Left ventricle myocardium inferior (tissue), 1 donor: ENCODE measurements at regions not wholly inside any gene's neighbourhood (a gene's known extent, or its start where the extent isn't known, plus 50 kb on each side); places are given as distances from the start of the nearest gene placed in this dataset.

Source experiments
- DNase-seq: peaks from one replicate; pipeline ENCODE4 v3.0.0-alpha.2; 2020
- H3K27ac ChIP-seq: fragments of 200-600 bp; replicated peaks from 2 replicates; pipeline ENCODE4 v1.8.0; 2021
- H3K27me3 ChIP-seq: fragments of 200-600 bp; 2 replicates; pipeline ENCODE4 v1.8.0; 2021; ENCODE audit warnings: low read depth
- H3K36me3 ChIP-seq: fragments of 200-600 bp; 2 replicates; pipeline ENCODE4 v1.8.0; 2021
- H3K4me1 ChIP-seq: fragments of 200-600 bp; 2 replicates; pipeline ENCODE4 v1.8.0; 2021
- H3K4me3 ChIP-seq: fragments of 200-600 bp; 2 replicates; pipeline ENCODE4 v1.8.0; 2021; ENCODE audit warnings: mild to moderate bottlenecking, moderate library complexity
- H3K9me3 ChIP-seq: fragments of 200-600 bp; replicated peaks from 2 replicates; pipeline ENCODE4 v1.8.0; 2021
- intact Hi-C: fragments of 100-400 bp; cut with micrococcal nuclease; formaldehyde crosslinking; loops from one replicate; pipeline ENCODE4 v1.11.0; 2022
- TF ChIP-seq, protein P1 (sequence below): fragments of 200-600 bp; IDR thresholded peaks from 2 replicates; pipeline ENCODE4 v1.8.0; 2021; ENCODE audit warnings: antibody characterized with exemption, mild to moderate bottlenecking, borderline replicate concordance
- donor health status: DM: no; HTN: yes; CAD: no; lungs with severe emphysema.

DNA sequence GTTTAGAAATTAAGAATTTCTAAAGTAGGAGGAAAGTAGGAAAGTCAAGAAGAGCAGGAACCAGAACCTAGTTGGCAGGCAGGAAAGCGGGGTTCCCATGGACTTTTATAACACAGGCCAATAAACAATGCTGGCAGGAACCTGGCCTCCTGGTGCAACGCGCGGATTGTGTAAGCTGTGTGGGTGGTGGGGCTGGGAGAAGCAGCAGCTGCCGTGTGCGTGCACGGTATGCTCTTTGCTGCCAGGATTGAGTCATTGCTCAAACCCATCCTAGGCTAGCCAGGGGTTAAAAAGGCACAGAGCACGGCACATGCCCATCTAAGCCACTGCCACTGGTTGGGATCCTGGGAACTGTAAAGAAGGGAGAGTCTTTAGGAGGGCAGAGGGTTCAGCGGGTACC, 209.9 kb upstream of the RGMA start:
- intact Hi-C loops = no loop called here
- no peak overlapping the region for H3K4me3 ChIP-seq
- no peaks in the 10 kb centered on the region for H3K27me3 ChIP-seq
- TF ChIP-seq, protein P1, sequence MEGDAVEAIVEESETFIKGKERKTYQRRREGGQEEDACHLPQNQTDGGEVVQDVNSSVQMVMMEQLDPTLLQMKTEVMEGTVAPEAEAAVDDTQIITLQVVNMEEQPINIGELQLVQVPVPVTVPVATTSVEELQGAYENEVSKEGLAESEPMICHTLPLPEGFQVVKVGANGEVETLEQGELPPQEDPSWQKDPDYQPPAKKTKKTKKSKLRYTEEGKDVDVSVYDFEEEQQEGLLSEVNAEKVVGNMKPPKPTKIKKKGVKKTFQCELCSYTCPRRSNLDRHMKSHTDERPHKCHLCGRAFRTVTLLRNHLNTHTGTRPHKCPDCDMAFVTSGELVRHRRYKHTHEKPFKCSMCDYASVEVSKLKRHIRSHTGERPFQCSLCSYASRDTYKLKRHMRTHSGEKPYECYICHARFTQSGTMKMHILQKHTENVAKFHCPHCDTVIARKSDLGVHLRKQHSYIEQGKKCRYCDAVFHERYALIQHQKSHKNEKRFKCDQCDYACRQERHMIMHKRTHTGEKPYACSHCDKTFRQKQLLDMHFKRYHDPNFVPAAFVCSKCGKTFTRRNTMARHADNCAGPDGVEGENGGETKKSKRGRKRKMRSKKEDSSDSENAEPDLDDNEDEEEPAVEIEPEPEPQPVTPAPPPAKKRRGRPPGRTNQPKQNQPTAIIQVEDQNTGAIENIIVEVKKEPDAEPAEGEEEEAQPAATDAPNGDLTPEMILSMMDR = no peak
- H3K9me3 ChIP-seq = no peaks in the 10 kb centered on the region
- no peaks in the 10 kb centered on the region for H3K36me3 ChIP-seq
- no peaks in the 10 kb centered on the region for H3K4me1 ChIP-seq
- no peak for DNase-seq
- no peak overlapping the region for H3K27ac ChIP-seq

DNA sequence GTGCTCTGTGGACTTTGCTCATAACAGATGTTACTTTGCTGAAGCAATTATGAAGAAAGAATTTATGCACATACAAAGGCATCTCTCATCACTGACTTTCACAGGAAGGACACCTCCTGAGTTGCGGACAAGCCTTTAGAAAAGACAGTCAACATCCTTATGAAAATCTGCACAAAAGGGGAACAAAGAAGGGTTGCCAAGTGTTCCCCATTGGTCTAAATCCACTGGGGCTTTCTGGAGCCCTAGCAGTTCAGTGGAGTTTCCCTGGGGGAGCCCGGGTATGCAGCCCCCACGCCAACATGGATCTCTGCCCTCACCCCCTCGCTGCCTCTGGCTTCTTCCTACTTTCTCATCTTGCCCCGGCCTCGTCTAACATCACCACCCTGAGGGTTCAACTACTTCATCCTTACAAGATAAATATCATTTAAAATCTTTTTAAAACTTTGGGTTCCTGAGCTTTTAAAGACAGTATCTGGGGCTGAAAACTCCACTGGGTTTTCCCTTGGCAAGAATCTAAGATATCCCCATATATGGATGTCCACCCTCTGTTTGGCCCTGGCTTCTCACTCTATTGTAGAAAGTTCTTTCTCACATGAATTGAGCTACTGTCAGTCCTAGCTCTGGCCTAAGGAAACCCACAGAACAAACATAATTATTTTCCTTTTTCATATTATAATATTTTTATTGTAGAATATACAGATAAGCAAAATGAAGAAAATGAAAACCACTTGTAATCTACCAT, 207.9 kb upstream of the RGMA start:
- TF ChIP-seq, protein P1 = no peak
- H3K4me1 ChIP-seq = no peaks in the 10 kb centered on the region
- no peaks in the 10 kb centered on the region for H3K27me3 ChIP-seq
- no peak for DNase-seq
- intact Hi-C loops = no loop called here
- no peaks in the 10 kb centered on the region for H3K36me3 ChIP-seq
- H3K27ac ChIP-seq = no peak overlapping the region
- no peaks in the 10 kb centered on the region for H3K9me3 ChIP-seq
- H3K4me3 ChIP-seq = no peak overlapping the region

DNA sequence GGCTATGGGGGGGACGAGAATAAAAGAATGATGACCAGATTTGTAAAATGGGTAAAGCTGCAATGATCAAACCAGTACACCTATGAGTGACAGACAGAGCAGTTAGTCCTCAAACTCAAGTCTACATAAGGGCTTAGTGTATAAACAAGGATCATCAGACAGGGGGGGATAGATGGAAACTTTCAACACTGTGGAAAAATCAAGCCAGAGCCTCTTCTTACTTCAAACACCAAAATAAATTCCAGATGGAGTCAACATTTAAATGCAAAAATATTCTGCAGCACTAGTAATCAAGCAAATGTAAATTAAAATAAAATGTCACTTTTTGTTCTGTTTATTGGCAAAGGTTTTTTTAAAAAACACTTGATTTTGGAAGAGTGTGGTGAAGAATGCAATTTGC, 205.9 kb upstream of the RGMA start:
- intact Hi-C loops = no loop called here
- Histone ChIP-seq H3K4me3 (no peak overlapping the region), H3K4me1 (no peaks in the 10 kb centered on the region), H3K27ac (no peak overlapping the region), H3K36me3 (no peaks in the 10 kb centered on the region), H3K9me3 (no peaks in the 10 kb centered on the region), H3K27me3 (no peaks in the 10 kb centered on the region)
- DNase-seq = no peak
- TF ChIP-seq, protein P1 = no peak

DNA sequence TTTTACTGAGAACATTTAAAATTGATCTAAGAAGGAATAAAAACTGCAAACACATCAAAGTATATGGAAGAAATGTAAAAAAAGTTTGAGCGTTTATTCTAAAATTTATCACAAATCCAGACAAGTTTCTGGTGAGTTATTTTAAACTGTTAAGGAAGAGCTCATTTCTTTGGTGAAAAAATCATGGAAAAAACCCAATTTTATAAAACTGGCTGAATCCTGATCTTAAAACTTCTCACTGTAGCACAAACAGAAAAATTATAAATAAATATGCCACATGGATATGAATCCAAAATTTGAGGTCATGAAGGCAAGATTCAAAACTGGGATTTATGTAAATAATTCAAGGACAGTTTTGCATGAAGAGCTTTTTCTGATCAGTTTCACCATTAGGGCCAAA, 205.1 kb upstream of the RGMA start:
- H3K9me3 ChIP-seq = no peaks in the 10 kb centered on the region
- H3K36me3 ChIP-seq = no peaks in the 10 kb centered on the region
- TF ChIP-seq, protein P1 = no peak
- no peaks in the 10 kb centered on the region for H3K27me3 ChIP-seq
- H3K4me1 ChIP-seq = no peaks in the 10 kb centered on the region
- intact Hi-C loops = no loop called here
- no peak for DNase-seq
- no peak overlapping the region for H3K4me3 ChIP-seq
- no peak overlapping the region for H3K27ac ChIP-seq

DNA sequence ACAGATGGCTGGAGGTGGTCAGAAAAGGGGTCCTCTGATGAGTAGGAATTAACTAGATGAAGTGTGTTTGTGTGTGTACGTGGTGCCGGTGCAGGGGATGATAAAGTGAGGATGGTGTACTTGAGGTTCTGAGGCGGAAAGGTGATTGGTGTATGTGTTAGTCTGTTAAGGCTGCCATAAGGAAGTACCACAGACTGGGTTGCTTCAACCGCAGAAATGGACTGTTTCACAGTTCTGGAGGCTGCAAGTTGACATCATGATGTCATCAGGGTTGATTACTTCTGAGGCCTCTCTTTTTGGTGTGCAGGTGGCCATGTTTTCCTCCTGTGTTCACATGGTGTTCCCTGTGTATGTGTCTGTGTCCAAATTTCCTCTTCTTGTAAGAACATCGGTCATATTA, 202.4 kb upstream of the RGMA start:
- intact Hi-C loops = no loop called here
- Histone ChIP-seq H3K4me1 (peaks cover 9% of the 10 kb centered on the region), H3K36me3 (no peaks in the 10 kb centered on the region), H3K9me3 (no peaks in the 10 kb centered on the region), H3K4me3 (no peak overlapping the region), H3K27ac (no peak overlapping the region), H3K27me3 (peaks cover 14% of the 10 kb centered on the region)
- TF ChIP-seq, protein P1 = no peak
- DNase-seq = no peak
